HG03521 (cell line): ENCODE measurements at regions not wholly inside any gene's neighbourhood (a gene's known extent, or its start where the extent isn't known, plus 50 kb on each side); places are given as distances from the start of the nearest gene placed in this dataset.

ENCODE experiments used
- ATAC-seq: cut with Tn5 transposase; IDR thresholded peaks from one replicate; pipeline ENCODE4 v1.9.1; 2021; ENCODE audit warnings: mild to moderate bottlenecking, moderate library complexity; ENCODE audit not compliant: unreplicated experiment

- ATAC-seq: no peak
Measured at GRCh38 chr7:113825832-113826231, 93.0 kb downstream of the PPP1R3A start.

GRCh38 chr7:113824117-113824823 lies 94.5 kb downstream of the PPP1R3A start:
- ATAC-seq: no peak

DNA sequence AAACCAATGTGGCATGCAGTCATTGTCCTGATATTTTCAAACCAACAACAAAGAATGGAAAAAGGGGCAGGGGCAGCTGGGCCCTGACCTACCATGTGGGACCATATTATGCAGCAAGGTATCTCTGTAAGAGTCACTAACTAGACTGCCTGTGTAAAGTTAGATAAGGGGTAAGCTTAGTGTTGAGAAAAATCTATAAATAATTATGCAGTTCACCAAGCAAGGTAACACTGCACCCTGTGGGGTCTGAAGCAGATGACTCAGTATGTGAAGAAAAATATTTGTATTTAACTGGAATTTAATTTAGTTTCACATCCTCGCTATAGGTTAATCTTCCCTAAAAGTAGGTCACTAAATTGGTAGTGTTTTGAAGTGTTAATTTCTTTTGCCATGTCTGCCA lies 99.3 kb downstream of the PPP1R3A start:
- no peak for ATAC-seq

DNA sequence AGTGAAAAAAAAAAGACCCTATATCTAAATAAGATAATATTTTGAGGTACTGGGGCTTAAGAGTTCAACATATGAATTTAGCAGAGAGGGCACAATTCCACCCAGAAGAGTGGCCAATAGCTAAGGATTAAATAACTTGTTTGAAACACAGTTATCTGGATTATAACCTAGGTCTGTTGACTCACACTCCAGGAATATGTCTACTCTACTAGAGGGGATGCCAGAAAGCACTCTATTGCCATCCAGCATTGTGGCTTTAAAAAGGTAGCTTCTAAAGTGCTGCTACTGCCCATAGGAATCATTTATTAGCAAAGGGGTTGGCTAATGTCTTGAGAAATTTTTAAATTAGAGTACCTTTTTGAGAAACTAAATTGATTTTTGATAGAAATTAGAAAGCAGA lies 102.2 kb downstream of the PPP1R3A start:
- ATAC-seq: no peak

GRCh38 chr7:113813471-113813870 lies 105.3 kb downstream of the PPP1R3A start:
- no peak for ATAC-seq

DNA sequence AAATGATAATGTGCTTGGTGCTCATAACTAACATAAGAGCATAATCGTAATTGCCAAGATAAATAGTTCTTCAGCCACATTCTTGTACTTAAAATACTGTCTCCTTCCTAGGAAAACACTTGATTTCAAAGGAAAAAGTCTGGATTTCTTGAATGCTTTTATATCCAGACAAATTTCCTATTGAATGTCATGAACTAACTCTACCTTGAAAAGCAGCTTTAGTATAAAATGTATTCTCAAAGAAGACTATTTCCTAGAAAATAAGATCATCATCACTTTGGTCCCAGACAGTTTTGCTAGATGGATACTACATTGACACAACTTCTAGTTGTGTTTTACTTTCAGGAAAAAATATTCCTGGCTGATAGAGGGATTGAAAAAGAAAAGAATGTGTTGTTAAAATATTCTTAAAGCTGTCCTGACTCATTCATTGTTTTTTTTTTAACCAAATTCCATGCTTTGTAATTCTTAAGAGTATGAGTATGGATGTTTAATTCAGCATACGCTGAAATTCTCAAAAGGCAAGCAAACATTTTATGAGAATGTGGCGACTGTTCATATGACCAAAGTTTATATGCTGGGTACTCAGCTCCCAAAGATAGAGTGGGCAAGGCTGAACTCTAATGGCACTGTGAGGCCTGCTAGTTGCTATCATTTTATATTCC lies 106.1 kb downstream of the PPP1R3A start:
- ATAC-seq: no peak

DNA sequence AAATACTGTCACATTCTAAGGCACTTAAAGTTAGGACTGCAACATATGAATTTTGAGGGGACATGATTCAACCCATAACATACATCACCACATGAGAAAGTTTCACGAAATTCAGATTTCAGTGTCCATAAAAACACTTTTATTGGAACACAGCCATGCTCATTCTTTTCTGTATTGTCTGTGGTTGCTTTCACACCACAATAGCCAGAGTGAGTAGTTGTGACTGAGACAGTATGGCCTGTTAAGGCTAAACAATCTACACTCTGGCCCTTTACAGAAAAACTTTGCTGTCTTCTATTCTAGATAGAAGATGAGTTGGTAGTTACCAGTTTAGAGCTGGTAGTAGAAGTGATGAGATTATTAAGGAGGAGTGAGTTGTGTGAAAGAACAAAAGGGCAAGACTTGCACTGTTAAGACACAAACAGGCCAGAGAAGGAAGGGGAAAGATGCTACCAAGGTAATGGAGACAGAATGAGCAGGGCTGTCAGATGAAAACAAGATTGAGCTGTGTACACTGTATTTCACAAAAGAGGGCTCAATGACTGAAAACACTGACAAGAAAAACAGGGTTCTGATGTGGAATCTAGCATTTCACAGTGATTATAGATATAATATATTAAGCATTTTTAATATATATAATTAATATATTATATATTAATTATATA lies 108.6 kb downstream of the PPP1R3A start:
- no peak for ATAC-seq

- ATAC-seq: no peak
Measured at GRCh38 chr7:113809581-113809980, 109.2 kb downstream of the PPP1R3A start.

DNA sequence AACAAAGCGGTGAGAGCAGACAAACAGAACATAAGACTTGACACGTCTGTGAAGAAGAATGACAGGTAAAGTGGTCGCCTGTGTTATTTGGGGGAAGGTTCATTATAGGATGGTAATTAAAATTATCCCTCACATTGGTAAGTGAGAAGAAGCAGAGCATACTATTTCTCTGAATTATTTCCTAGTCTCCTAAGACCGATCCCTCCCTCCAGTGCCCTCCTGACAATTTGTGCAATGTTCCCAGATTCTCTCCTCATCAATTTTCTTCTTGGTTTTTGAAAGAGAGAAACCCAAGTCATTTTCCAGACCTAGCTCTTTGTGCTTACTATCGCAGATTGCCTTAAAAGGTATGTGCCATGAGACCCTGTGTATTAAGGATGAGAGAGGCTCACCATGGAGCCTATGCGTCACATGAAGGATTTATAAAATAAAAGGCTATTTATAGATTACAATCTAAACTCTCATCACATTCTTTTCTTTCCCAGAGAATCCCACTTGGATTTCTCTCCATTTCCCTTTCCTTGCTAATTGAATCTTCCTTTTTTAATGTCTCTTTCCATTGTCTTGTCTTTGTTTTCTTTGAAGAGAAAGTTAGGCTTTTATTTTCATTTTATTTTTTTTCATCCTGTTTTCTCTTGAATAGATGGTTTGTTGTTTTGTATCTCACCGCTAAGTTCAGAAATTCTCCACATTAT lies 112.0 kb downstream of the PPP1R3A start:
- no peak for ATAC-seq

GRCh38 chr7:113805976-113806375 lies 112.8 kb downstream of the PPP1R3A start:
- no peak for ATAC-seq

- no peak for ATAC-seq
Measured at GRCh38 chr7:113804475-113805095, 114.2 kb downstream of the PPP1R3A start.

GRCh38 chr7:113801751-113802150 lies 117.1 kb downstream of the PPP1R3A start:
- no peak for ATAC-seq

- no peak for ATAC-seq
Measured at GRCh38 chr7:113800826-113801225, 118.0 kb downstream of the PPP1R3A start.

DNA sequence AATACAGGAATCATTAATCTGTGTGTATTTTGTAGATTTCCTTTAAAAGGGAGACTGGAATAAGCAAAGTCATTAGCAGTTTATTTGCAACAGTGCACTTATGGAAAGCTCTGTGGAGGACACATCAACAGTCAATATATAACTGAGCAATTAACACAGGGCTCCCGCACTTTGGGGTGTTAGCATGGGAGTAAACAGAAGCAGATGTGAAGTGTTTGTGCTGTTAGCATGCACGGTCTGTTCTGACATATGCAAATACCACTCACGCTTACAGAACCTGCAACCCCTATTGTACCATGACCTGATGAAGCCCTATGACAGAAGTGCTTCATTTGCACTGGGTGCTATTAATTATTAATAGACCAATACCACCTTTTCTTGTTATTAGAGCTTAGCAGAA lies 118.9 kb downstream of the PPP1R3A start:
- ATAC-seq: peak; percentile 98

- no peak for ATAC-seq
Measured at GRCh38 chr7:113797420-113798010, 121.3 kb downstream of the PPP1R3A start.

DNA sequence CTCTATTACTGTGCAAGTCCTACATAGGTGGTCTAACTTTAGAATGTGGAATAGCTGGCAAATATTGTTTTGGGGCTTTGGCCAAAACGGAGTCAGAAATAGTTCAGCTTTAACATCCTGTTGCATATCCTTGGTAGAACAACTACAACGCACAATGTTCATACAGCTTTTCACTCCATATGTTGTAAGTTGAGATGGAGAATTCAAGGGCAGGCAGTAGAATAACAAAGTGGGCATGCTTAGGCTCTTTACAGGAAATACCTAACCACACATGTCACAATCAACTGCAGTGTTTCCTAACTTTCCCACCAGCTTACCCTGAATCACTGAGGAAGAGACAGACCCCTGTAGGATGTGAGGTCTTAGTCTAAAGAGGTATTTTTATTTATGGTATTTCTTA lies 122.3 kb downstream of the PPP1R3A start:
- no peak for ATAC-seq

- no peak for ATAC-seq
Measured at GRCh38 chr7:113794573-113794972, 124.2 kb downstream of the PPP1R3A start.

DNA sequence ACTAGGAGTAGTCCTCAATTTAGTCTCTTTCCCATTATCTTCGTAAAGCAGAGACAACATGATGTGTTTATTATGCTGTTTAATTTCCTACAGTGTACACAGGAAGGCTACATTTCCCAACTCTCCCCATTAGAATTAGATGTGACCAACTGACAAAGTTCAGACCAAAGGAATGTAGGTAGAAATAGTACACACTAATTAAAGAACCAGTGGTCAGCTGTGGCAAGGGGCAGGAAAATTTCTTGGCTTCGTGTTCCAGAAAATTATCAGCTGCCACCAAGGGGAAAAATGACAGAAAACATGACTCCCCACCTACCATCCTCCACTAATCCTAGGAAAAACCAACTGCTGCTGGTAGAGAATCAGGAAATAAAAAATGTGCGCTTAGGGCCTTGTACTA lies 125.6 kb downstream of the PPP1R3A start:
- no peak for ATAC-seq

- ATAC-seq: no peak
Measured at GRCh38 chr7:113790025-113790424, 128.8 kb downstream of the PPP1R3A start.

- ATAC-seq: no peak
Measured at GRCh38 chr7:113787106-113787505, 131.7 kb downstream of the PPP1R3A start.

GRCh38 chr7:113784956-113785355 lies 133.9 kb downstream of the PPP1R3A start:
- ATAC-seq: no peak
